Endothelial cell of umbilical vein (primary cell): ENCODE measurements at regions not wholly inside any gene's neighbourhood (a gene's known extent, or its start where the extent isn't known, plus 50 kb on each side); places are given as distances from the start of the nearest gene placed in this dataset.

Experiments used
- BruUV-seq: library from RNA; stranded (reverse); fragments of 400-500 nt; replicated peaks from 2 replicates; lab custom pipeline; 2021; lab: Mats Ljungman, UMichigan
- CTCF ChIA-PET: fragments of 300-600, 350-600 bp; sonication (Branson Sonifier 250); formaldehyde crosslinking; loops from one replicate; lab custom pipeline; 2021; ENCODE audit warnings: antibody characterized with exemption, inconsistent platforms; lab: Charles Lee
- POLR2A ChIA-PET: fragments of 300-600, 350-600 bp; sonication (Branson Sonifier 250); formaldehyde crosslinking; loops from one replicate; lab custom pipeline; 2021; ENCODE audit warnings: antibody characterized with exemption, inconsistent platforms; lab: Charles Lee
- DNase-seq: peaks from one replicate; pipeline ENCODE4 v3.0.0-alpha.2; 2011; ENCODE audit warnings: low read depth, low spot score
- FAIRE-seq: peaks from 2 replicates; lab custom pipeline; 2011; peaks lifted over from hg19 to GRCh38; lab: Jason Lieb, UNC
- H2AFZ ChIP-seq: 2 replicates; pipeline ENCODE4 v1.6.0; 2012; ENCODE audit warnings: low read depth, low read length, control low read depth, inconsistent platforms
- H3K27ac ChIP-seq: 2 replicates; pipeline ENCODE4 v1.5.1; 2011; ENCODE audit warnings: low read depth, mild to moderate bottlenecking, control low read depth, low read length, moderate library complexity; ENCODE audit not compliant: insufficient read depth
- H3K27me3 ChIP-seq, 2 experiments: 2 replicates each; pipeline versions ENCODE4 v1.6.0 to v1.6.1; 2011; ENCODE audit warnings: low read length in 2 of 2, mixed read lengths in 1 of 2; ENCODE audit not compliant: control insufficient read depth in 2 of 2, insufficient read depth in 2 of 2
- H3K36me3 ChIP-seq, 2 experiments: 2 replicates in 1 of 2; 3 replicates in 1 of 2; pipeline ENCODE4 v1.5.1; 2011; ENCODE audit warnings: low read length in 2 of 2, mild to moderate bottlenecking in 1 of 2, moderate library complexity in 1 of 2; ENCODE audit not compliant: control insufficient read depth in 2 of 2, insufficient read depth in 2 of 2; ENCODE audit errors: extremely low read depth in 1 of 2
- H3K4me1 ChIP-seq: 3 replicates; pipeline ENCODE4 v1.5.1; 2011; ENCODE audit warnings: mild to moderate bottlenecking, low read length; ENCODE audit not compliant: control insufficient read depth, insufficient read depth; ENCODE audit errors: extremely low read depth
- H3K4me2 ChIP-seq: 2 replicates; pipeline ENCODE4 v1.6.1; 2011; ENCODE audit warnings: low read length, control low read depth, mixed read lengths; ENCODE audit not compliant: insufficient read depth
- H3K4me3 ChIP-seq, 3 experiments: fragments of 200-600 bp in 1 of 3; sonication (generic), shearing (Covaris generic) in 1 of 3; replicated peaks in 1 of 3; 2 replicates each; pipeline ENCODE4 v1.5.1; 2011 to 2016; ENCODE audit warnings: control low read depth in 3 of 3, low read length in 3 of 3, mild to moderate bottlenecking in 2 of 3, inconsistent platforms in 1 of 3, low read depth in 1 of 3, moderate library complexity in 1 of 3; ENCODE audit not compliant: insufficient read depth in 1 of 3
- H3K79me2 ChIP-seq: 2 replicates; pipeline ENCODE4 v1.6.0; 2012; ENCODE audit warnings: low read length, inconsistent platforms; ENCODE audit not compliant: control insufficient read depth, insufficient read depth
- H3K9ac ChIP-seq: replicated peaks from 2 replicates; pipeline ENCODE3; 2011; ENCODE audit warnings: low read length, control low read depth; ENCODE audit not compliant: insufficient read depth; ENCODE audit errors: extremely low read depth
- H3K9me1 ChIP-seq: replicated peaks from 3 replicates; pipeline ENCODE4 v1.6.0; 2011; ENCODE audit warnings: mild to moderate bottlenecking, low read length; ENCODE audit not compliant: control insufficient read depth, insufficient read depth; ENCODE audit errors: extremely low read depth
- H3K9me3 ChIP-seq: replicated peaks from 2 replicates; pipeline ENCODE4 v1.5.1; 2012; ENCODE audit warnings: low read length, inconsistent platforms; ENCODE audit not compliant: control insufficient read depth, insufficient read depth
- H4K20me1 ChIP-seq: replicated peaks from 2 replicates; pipeline ENCODE3; 2011; ENCODE audit warnings: mild to moderate bottlenecking, low read length; ENCODE audit not compliant: control insufficient read depth, insufficient read depth; ENCODE audit errors: extremely low read depth
- EZH2 ChIP-seq: IDR thresholded peaks from 2 replicates; pipeline ENCODE4 v1.6.1; 2012; ENCODE audit warnings: borderline replicate concordance, low read depth, mild to moderate bottlenecking, moderate library complexity, low read length, inconsistent platforms; ENCODE audit not compliant: severe bottlenecking
- FOS ChIP-seq: IDR thresholded peaks from 2 replicates; pipeline ENCODE4 v1.6.1; 2011; ENCODE audit warnings: mild to moderate bottlenecking, low read length, moderate library complexity, borderline replicate concordance; ENCODE audit not compliant: insufficient read depth
- GATA2 ChIP-seq: IDR thresholded peaks from 2 replicates; pipeline ENCODE4 v1.7.0; 2011; ENCODE audit warnings: low read depth, mild to moderate bottlenecking, moderate library complexity, mixed read lengths, low read length; ENCODE audit not compliant: insufficient read length, insufficient read depth
- JUN ChIP-seq: IDR thresholded peaks from 2 replicates; pipeline ENCODE4 v1.6.1; 2011; ENCODE audit warnings: borderline replicate concordance, low read depth; ENCODE audit not compliant: insufficient read length, insufficient read depth
- MYC ChIP-seq: IDR thresholded peaks from one replicate; pipeline ENCODE4 v1.6.1; 2011; ENCODE audit warnings: mild to moderate bottlenecking, low read depth, low read length
- POLR2A ChIP-seq: IDR thresholded peaks from 2 replicates; pipeline ENCODE4 v1.6.1; 2012; ENCODE audit warnings: low read depth, mild to moderate bottlenecking, control low read depth, low read length
- POLR2AphosphoS5 ChIP-seq: IDR thresholded peaks from 2 replicates; pipeline ENCODE4 v1.6.1; 2012; ENCODE audit warnings: low read depth, mild to moderate bottlenecking, control low read depth, low read length, moderate library complexity; ENCODE audit not compliant: insufficient read depth
- dilution Hi-C: fragments of 300-500 bp; cut with MboI; formaldehyde crosslinking; loops from one replicate; pipeline ENCODE4 v1.15.0; 2019; ENCODE audit warnings: low sequenced_read_pairs; ENCODE audit not compliant: extremely low pct_ligation_motif_present
- intact Hi-C: fragments of 100-400 bp; cut with micrococcal nuclease; formaldehyde crosslinking; loops from one replicate; pipeline ENCODE4 v1.10.0; 2022
- TF ChIP-seq, protein P1 (sequence below), 2 donors: IDR thresholded peaks; 1 replicate in 1 of 2; 2 replicates in 1 of 2; pipeline ENCODE4 v1.5.1; 2011; ENCODE audit warnings: low read length in 2 of 2, mild to moderate bottlenecking in 2 of 2, moderate library complexity in 2 of 2, control low read depth in 1 of 2, inconsistent platforms in 1 of 2, low read depth in 1 of 2; ENCODE audit not compliant: insufficient read depth in 1 of 2; ENCODE audit errors: extremely low read depth in 1 of 2
- TF ChIP-seq, protein P2 (sequence below): IDR thresholded peaks from 2 replicates; pipeline ENCODE4 v1.6.1; 2011; ENCODE audit not compliant: insufficient read depth, insufficient read length

DNA sequence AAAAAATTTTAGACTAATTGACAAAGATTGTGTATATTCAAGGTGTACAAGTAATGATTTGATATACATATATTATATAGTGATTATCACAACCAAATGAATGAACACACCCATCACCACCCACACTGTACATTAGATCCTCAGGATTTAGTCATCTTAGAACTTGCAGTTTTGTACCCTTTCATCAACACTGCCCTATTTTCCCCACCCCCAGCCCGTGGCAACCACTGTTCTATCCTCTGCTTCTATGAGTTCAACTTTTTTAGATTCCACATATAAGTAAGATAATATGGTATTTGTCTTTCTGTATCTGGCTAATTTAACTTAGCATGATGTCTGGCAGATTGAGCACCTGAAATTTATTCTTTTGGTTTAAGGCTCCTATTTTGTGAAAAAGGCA lies 173.6 kb downstream of the IER5 start:
- POLR2A ChIA-PET = no interaction called here
- no peak overlapping the region for H3K4me3 ChIP-seq
- BruUV-seq = no TSS peak

More for the DNA sequence above, 173.6 kb downstream of the IER5 start:
- H3K9me3 ChIP-seq = no peaks in the 10 kb centered on the region
- peaks cover 0 to 4% of the 10 kb centered on the region in 2 experiments for H3K27me3 ChIP-seq
- FAIRE-seq (no peak), DNase-seq (no peak)
- no peaks in the 10 kb centered on the region for H3K36me3 ChIP-seq
- H3K9ac ChIP-seq = no peak overlapping the region
- TF ChIP-seq MYC = no peak
- TF ChIP-seq, protein P1, sequence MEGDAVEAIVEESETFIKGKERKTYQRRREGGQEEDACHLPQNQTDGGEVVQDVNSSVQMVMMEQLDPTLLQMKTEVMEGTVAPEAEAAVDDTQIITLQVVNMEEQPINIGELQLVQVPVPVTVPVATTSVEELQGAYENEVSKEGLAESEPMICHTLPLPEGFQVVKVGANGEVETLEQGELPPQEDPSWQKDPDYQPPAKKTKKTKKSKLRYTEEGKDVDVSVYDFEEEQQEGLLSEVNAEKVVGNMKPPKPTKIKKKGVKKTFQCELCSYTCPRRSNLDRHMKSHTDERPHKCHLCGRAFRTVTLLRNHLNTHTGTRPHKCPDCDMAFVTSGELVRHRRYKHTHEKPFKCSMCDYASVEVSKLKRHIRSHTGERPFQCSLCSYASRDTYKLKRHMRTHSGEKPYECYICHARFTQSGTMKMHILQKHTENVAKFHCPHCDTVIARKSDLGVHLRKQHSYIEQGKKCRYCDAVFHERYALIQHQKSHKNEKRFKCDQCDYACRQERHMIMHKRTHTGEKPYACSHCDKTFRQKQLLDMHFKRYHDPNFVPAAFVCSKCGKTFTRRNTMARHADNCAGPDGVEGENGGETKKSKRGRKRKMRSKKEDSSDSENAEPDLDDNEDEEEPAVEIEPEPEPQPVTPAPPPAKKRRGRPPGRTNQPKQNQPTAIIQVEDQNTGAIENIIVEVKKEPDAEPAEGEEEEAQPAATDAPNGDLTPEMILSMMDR (IDR thresholded peaks at IDR 0.05; ENCODE audit: extremely low read depth in 1 of 2, insufficient read depth in 1 of 2, low read depth in 1 of 2, low read length in 2 of 2) = no peak
- TF ChIP-seq, protein P2, sequence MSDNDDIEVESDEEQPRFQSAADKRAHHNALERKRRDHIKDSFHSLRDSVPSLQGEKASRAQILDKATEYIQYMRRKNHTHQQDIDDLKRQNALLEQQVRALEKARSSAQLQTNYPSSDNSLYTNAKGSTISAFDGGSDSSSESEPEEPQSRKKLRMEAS = no peak
- no peak for TF ChIP-seq JUN
- TF ChIP-seq POLR2A = no peak
- TF ChIP-seq EZH2 = no peak
- no peak for TF ChIP-seq POLR2AphosphoS5
- no peak for TF ChIP-seq FOS
- TF ChIP-seq GATA2 = no peak
- H3K4me1 ChIP-seq = no peaks in the 10 kb centered on the region
- dilution Hi-C loops (no loop called here), intact Hi-C loops (no loop called here)
- H3K79me2 ChIP-seq = no peaks in the 10 kb centered on the region
- no peak overlapping the region for H2AFZ ChIP-seq
- CTCF ChIA-PET = no interaction called here
- H3K9me1 ChIP-seq = no peaks in the 10 kb centered on the region
- H3K4me2 ChIP-seq = no peak overlapping the region
- no peaks in the 10 kb centered on the region for H4K20me1 ChIP-seq
- no peak overlapping the region for H3K27ac ChIP-seq
